Mesenchymal stem cell (in vitro differentiated cells and primary cell): ENCODE measurements at regions not wholly inside any gene's neighbourhood (a gene's known extent, or its start where the extent isn't known, plus 50 kb on each side); places are given as distances from the start of the nearest gene placed in this dataset.
A peak's percentile ranks its signal among the peaks of the same experiment; 100 is the strongest.

Source experiments
- DNase-seq: peaks from one replicate; pipeline ENCODE4 v3.0.0-alpha.2; 2013
- H2AFZ ChIP-seq: one replicate; pipeline ENCODE4 v1.6.1; 2013; ENCODE audit warnings: low read depth, mild to moderate bottlenecking, control low read depth, inconsistent platforms, low read length, moderate library complexity
- H2AK5ac ChIP-seq: 2 replicates; pipeline ENCODE4 v1.6.1; 2013; ENCODE audit warnings: low read length, moderate library complexity, mild to moderate bottlenecking, inconsistent platforms; ENCODE audit not compliant: severe bottlenecking
- H2BK120ac ChIP-seq: one replicate; pipeline ENCODE4 v1.6.1; 2013; ENCODE audit warnings: low read depth, mild to moderate bottlenecking, inconsistent platforms, low read length, moderate library complexity
- H2BK12ac ChIP-seq, 2 experiments: one replicate each; pipeline ENCODE4 v1.6.1; 2013; ENCODE audit warnings: inconsistent platforms in 2 of 2, low read length in 2 of 2, mild to moderate bottlenecking in 2 of 2, moderate library complexity in 2 of 2, control low read depth in 1 of 2
- H2BK15ac ChIP-seq: one replicate; pipeline ENCODE4 v1.6.1; 2013; ENCODE audit warnings: mild to moderate bottlenecking, low read depth, inconsistent platforms; ENCODE audit not compliant: poor library complexity, severe bottlenecking
- H2BK5ac ChIP-seq: 2 replicates; pipeline ENCODE4 v1.6.1; 2013; ENCODE audit warnings: low read depth, mild to moderate bottlenecking, low read length, control low read depth, inconsistent platforms; ENCODE audit not compliant: poor library complexity, severe bottlenecking
- H3K14ac ChIP-seq, 2 experiments: one replicate each; pipeline ENCODE4 v1.6.1; 2013; ENCODE audit warnings: inconsistent platforms in 2 of 2, low read length in 2 of 2, control low read depth in 1 of 2, mild to moderate bottlenecking in 1 of 2, moderate library complexity in 1 of 2
- H3K18ac ChIP-seq, 2 experiments: one replicate each; pipeline ENCODE4 v1.6.1; 2013; ENCODE audit warnings: inconsistent platforms in 2 of 2, low read length in 2 of 2, control low read depth in 1 of 2, low read depth in 1 of 2, mild to moderate bottlenecking in 1 of 2
- H3K23ac ChIP-seq, 2 experiments: one replicate each; pipeline ENCODE4 v1.6.1; 2013; ENCODE audit warnings: inconsistent platforms in 2 of 2, low read length in 2 of 2, mild to moderate bottlenecking in 2 of 2, moderate library complexity in 2 of 2, control low read depth in 1 of 2
- H3K27ac ChIP-seq: 2 replicates; pipeline ENCODE4 v1.5.1; 2013; ENCODE audit warnings: mild to moderate bottlenecking, moderate library complexity, low read length, control low read depth, inconsistent platforms; ENCODE audit not compliant: poor library complexity, severe bottlenecking
- H3K27me3 ChIP-seq, 2 experiments: 2 replicates each; pipeline versions ENCODE4 v1.6.1 to v1.7.0; 2013; ENCODE audit warnings: low read length in 2 of 2, mild to moderate bottlenecking in 2 of 2, moderate library complexity in 2 of 2, control low read depth in 1 of 2, inconsistent platforms in 1 of 2; ENCODE audit not compliant: control insufficient read depth in 1 of 2, insufficient read depth in 1 of 2
- H3K36me3 ChIP-seq, 2 experiments: 2 replicates each; pipeline versions ENCODE4 v1.6.1 to v1.7.0; 2013; ENCODE audit warnings: low read length in 2 of 2, control low read depth in 1 of 2, inconsistent platforms in 1 of 2, low read depth in 1 of 2, mild to moderate bottlenecking in 1 of 2; ENCODE audit not compliant: insufficient read depth in 2 of 2, control insufficient read depth in 1 of 2
- H3K4ac ChIP-seq, 2 experiments: one replicate each; pipeline ENCODE4 v1.6.1; 2013; ENCODE audit warnings: inconsistent platforms in 2 of 2, low read length in 2 of 2, mild to moderate bottlenecking in 2 of 2, moderate library complexity in 2 of 2, control low read depth in 1 of 2, low read depth in 1 of 2
- H3K4me1 ChIP-seq: 2 replicates; pipeline ENCODE4 v1.6.1; 2013; ENCODE audit warnings: low read depth, low read length, control low read depth; ENCODE audit not compliant: control insufficient read depth, insufficient read depth
- H3K4me2 ChIP-seq: 2 replicates; pipeline ENCODE4 v1.6.1; 2013; ENCODE audit warnings: low read length, mild to moderate bottlenecking, inconsistent platforms; ENCODE audit not compliant: poor library complexity, severe bottlenecking
- H3K4me3 ChIP-seq, 2 experiments: 2 replicates each; pipeline versions ENCODE4 v1.5.1 to v1.7.0; 2013; ENCODE audit warnings: low read length in 2 of 2, mild to moderate bottlenecking in 2 of 2, control low read depth in 1 of 2, low read depth in 1 of 2; ENCODE audit not compliant: insufficient read depth in 1 of 2
- H3K79me1 ChIP-seq: replicated peaks from 2 replicates; pipeline ENCODE4 v1.6.1; 2013; ENCODE audit warnings: mild to moderate bottlenecking, control low read depth, low read length, inconsistent platforms; ENCODE audit not compliant: poor library complexity, severe bottlenecking
- H3K9ac ChIP-seq: 2 replicates; pipeline ENCODE4 v1.7.0; 2013; ENCODE audit warnings: mild to moderate bottlenecking, low read length, moderate library complexity
- H3K9me3 ChIP-seq: 2 replicates; pipeline ENCODE4 v1.7.0; 2013; ENCODE audit warnings: mild to moderate bottlenecking, low read length; ENCODE audit not compliant: control insufficient read depth
- H4K8ac ChIP-seq: one replicate; pipeline ENCODE4 v1.6.1; 2013; ENCODE audit warnings: inconsistent platforms, mild to moderate bottlenecking, low read length, moderate library complexity
- H4K91ac ChIP-seq: one replicate; pipeline ENCODE4 v1.6.1; 2013; ENCODE audit warnings: mild to moderate bottlenecking, low read length, inconsistent platforms
- WGBS: methylation state at CpG from one replicate; pipeline ENCODE4 v1.1.7; 2013; ENCODE audit warnings: mixed read lengths; 5-methylcytosine and 5-hydroxymethylcytosine counted together

DNA sequence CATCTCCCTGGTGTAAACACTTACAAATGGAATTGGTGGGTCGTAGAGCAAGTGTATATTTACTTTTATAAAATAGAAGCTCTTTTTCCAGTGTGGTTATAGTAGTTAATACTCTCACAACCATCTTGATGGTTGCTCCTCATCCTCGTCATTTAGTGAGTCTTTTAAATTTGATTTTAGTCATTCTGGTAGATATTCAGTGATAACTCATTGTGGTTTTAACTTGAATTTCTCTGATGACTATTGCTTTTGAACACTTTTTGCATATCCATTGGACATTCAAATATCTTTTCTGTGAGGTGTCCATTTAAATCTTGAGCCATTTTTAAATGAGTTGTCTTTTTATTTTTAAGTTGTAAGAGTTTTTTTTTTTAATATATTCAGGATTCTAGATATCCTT, 189.2 kb upstream of the PHACTR1 start:
- Histone ChIP-seq H4K91ac (no peak overlapping the region), H3K4ac (no peak overlapping the region), H3K4me3 (no peak overlapping the region), H2AFZ (no peak overlapping the region), H3K36me3 (no peaks in the 10 kb centered on the region), H3K9me3 (peaks cover 7% of the 10 kb centered on the region), H3K4me2 (no peak overlapping the region), H3K23ac (no peak overlapping the region), H3K27me3 (no peaks in the 10 kb centered on the region), H2AK5ac (no peak overlapping the region), H3K27ac (no peak overlapping the region), H2BK12ac (no peak overlapping the region), H2BK5ac (no peak overlapping the region), H3K79me1 (no peaks in the 10 kb centered on the region), H4K8ac (no peak overlapping the region), H3K14ac (no peak overlapping the region), H2BK120ac (no peak overlapping the region), H3K4me1 (no peaks in the 10 kb centered on the region), H2BK15ac (no peak overlapping the region), H3K18ac (no peak overlapping the region), H3K9ac (no peak overlapping the region)
- DNase-seq, result no peak
- WGBS, result no CpG with 5 or more reads among the region's 2 CpGs

DNA sequence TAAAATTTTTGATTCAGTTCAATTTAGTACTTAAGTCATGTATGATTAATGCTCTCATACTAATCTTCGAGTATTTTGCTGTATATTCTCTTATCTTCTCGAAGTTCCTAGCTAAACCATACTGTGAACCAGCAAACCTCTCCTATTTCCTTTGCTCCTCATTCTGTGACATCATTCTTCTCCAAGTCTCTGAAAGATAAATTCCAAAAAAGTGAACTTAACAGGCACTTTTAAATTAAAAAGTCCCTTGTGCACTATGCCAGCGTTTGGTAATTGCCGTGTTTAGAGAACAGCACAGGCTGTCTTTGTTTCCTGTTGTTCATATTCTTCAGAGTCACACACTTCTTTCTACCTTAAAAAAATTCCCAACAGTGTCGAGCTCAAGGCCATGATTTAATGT, 188.4 kb upstream of the PHACTR1 start:
- H3K27me3 ChIP-seq, result no peaks in the 10 kb centered on the region
- no peaks in the 10 kb centered on the region for H3K36me3 ChIP-seq
- no peak overlapping the region for H3K27ac ChIP-seq
- H2BK120ac ChIP-seq, result no peak overlapping the region
- no peak overlapping the region for H2AK5ac ChIP-seq
- no peak overlapping the region for H4K91ac ChIP-seq
- H3K79me1 ChIP-seq, result no peaks in the 10 kb centered on the region
- H3K23ac ChIP-seq, result no peak overlapping the region
- no peak for DNase-seq
- no peak overlapping the region for H2BK15ac ChIP-seq
- no peak overlapping the region for H4K8ac ChIP-seq
- no peak overlapping the region for H2AFZ ChIP-seq
- no peak overlapping the region for H2BK12ac ChIP-seq
- no peak overlapping the region for H3K18ac ChIP-seq
- H3K9me3 ChIP-seq, result peaks cover 7% of the 10 kb centered on the region
- H3K9ac ChIP-seq, result no peak overlapping the region
- WGBS, result 47% methylated on average over 4 of the region's 5 CpGs
- no peak overlapping the region for H2BK5ac ChIP-seq
- no peak overlapping the region for H3K4ac ChIP-seq
- H3K4me2 ChIP-seq, result no peak overlapping the region
- H3K4me3 ChIP-seq, result no peak overlapping the region
- H3K14ac ChIP-seq, result no peak overlapping the region
- no peaks in the 10 kb centered on the region for H3K4me1 ChIP-seq

DNA sequence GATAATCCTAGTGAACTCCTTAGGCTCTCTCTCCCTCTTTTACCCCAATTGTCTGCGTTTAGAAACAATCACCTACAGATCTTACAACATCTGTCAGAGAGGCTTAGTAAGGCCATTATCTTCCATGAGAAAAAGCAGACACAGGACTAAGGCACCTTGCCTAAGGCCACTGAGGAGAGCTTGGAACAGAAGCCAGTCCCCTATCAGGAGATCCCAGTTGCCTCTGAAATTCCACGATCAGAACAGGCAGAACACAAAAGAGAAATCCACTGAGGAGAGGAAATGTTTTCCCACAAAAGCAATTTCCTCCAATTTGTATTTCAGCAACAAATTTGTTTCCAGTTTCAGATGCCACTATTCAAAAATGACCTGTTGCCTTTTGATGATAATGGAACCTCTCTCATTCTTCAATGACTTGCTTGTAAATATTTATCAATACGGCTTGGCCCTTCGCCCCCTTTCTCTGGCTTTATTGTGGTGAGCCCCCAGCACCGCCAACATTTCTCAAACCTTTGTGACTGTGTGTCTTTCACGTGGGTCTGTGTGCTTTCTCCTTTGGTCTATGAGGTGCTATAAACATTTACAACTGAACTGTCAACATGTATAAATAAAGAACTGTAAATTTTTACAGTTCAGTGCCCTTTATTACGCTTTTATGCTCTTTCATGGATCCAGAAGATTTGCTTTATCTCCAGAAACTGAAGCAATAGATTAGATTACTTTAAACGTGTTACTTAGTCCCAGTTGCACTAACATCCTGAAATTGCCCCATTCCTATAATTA, 187.8 kb upstream of the PHACTR1 start:
- H3K14ac ChIP-seq, result no peak overlapping the region
- no peak overlapping the region for H2BK120ac ChIP-seq
- H3K4me1 ChIP-seq, result no peaks in the 10 kb centered on the region
- H3K23ac ChIP-seq, result no peak overlapping the region
- no peaks in the 10 kb centered on the region for H3K27me3 ChIP-seq
- peaks cover 3% of the 10 kb centered on the region for H3K9me3 ChIP-seq
- H2BK12ac ChIP-seq, result no peak overlapping the region
- H3K4me3 ChIP-seq, result no peak overlapping the region
- no peak overlapping the region for H3K4me2 ChIP-seq
- no peak overlapping the region for H2BK15ac ChIP-seq
- no peak overlapping the region for H2BK5ac ChIP-seq
- WGBS, result 25% methylated on average over 6 of the region's 8 CpGs
- H3K79me1 ChIP-seq, result no peaks in the 10 kb centered on the region
- H3K36me3 ChIP-seq, result no peaks in the 10 kb centered on the region
- H3K4ac ChIP-seq, result no peak overlapping the region
- peak overlapping the region; percentile 84 for H2AK5ac ChIP-seq
- H3K27ac ChIP-seq, result no peak overlapping the region
- DNase-seq, result peak; percentile 26
- no peak overlapping the region for H3K18ac ChIP-seq
- H4K91ac ChIP-seq, result no peak overlapping the region
- H2AFZ ChIP-seq, result no peak overlapping the region
- no peak overlapping the region for H3K9ac ChIP-seq
- no peak overlapping the region for H4K8ac ChIP-seq

DNA sequence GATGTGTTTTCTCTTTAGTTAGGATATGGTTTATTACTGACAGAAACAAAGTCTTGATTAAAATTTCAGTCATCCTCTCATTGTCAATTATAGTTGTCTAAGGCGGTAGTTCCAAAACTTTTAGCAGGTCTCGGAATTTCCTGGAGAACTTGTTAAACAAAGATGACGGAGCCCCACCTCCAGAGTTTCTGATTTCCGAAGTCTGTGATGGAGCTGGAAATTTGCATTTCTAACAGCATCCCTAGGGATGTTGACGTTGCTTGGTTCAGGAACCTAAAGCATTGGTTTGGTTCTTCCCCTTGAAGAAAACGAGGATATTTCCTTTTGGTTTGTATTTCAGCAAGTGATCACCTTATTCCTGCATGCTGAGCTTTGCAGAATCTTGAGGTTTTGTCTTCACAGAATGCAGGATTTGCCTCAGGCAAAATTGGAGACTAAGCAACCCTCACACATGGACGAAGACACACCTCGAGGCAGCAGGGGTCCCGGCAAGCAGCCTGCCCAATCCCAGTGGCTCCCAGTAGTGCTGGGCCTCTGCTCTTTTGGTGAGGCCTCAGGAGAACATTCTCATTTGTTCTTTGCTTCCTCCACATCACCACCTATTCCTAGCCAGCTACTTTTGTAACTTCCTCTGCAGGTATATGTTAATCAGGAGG, 187.1 kb upstream of the PHACTR1 start:
- Histone ChIP-seq H3K4me3 (no peak overlapping the region), H2BK15ac (no peak overlapping the region), H3K23ac (no peak overlapping the region), H3K4ac (peak overlapping the region in 1 of 2 experiments; percentile 13), H2BK120ac (no peak overlapping the region), H3K27me3 (no peaks in the 10 kb centered on the region), H4K91ac (no peak overlapping the region), H3K18ac (peak overlapping the region in 1 of 2 experiments; percentile 48), H3K4me2 (no peak overlapping the region), H2BK12ac (peak overlapping the region in 1 of 2 experiments; percentile 15), H3K9ac (no peak overlapping the region), H3K36me3 (no peaks in the 10 kb centered on the region), H3K79me1 (no peaks in the 10 kb centered on the region), H3K14ac (no peak overlapping the region), H3K9me3 (no peaks in the 10 kb centered on the region), H3K4me1 (no peaks in the 10 kb centered on the region), H2AK5ac (no peak overlapping the region), H2AFZ (no peak overlapping the region), H3K27ac (no peak overlapping the region), H2BK5ac (no peak overlapping the region), H4K8ac (no peak overlapping the region)
- WGBS, result 79% methylated on average over 9 of the region's 9 CpGs
- DNase-seq, result no peak
